ENCODE measurements at regions not wholly inside any gene's neighbourhood (a gene's known extent, or its start where the extent isn't known, plus 50 kb on each side); places are given as distances from the start of the nearest gene placed in this dataset.
A peak's percentile ranks its signal among the peaks of the same experiment; 100 is the strongest.
"Not testable (repeated sequence)": the region's sequence is repeated elsewhere in the genome, so short reads cannot be mapped to it uniquely, and the experiment has no call there.

DNA sequence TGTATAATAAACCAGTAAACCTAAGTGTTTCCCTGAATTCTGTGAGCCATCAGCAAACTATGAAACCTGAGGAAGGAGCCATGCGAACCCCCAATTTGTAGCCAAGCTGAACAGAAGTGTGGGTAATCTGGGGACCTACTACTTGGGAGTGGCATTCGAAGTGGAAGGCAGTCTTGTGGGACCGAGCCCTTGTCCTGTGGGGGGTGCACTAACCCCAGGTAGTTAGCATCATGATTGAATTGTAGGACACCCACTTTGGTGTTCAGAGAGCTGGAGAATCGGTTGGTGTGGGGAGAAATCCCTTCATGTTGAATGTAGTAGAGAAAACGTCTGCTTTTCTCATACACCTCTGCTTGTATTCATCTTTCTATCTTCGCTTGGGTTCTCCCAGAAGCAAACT lies 79.7 kb upstream of the CPHXL start:
- 74% methylated on average over 6 of the region's 6 CpGs for WGBS
- Histone ChIP-seq H3K27ac (ENCODE audit: low read length) (no peak overlapping the region), H3K9me3 (ENCODE audit: control insufficient read depth, low read length) (no peaks in the 10 kb centered on the region), H3K4me1 (ENCODE audit: control insufficient read depth, insufficient read depth, low read length) (no peaks in the 10 kb centered on the region), H3K4me3 (ENCODE audit: low read length) (no peak overlapping the region), H3K27me3 (ENCODE audit: control insufficient read depth, insufficient read depth) (no peaks in the 10 kb centered on the region)
- ATAC-seq = no peak
- intact Hi-C loops (cut with DNase I) = no loop called here
- no peak for DNase-seq

DNA sequence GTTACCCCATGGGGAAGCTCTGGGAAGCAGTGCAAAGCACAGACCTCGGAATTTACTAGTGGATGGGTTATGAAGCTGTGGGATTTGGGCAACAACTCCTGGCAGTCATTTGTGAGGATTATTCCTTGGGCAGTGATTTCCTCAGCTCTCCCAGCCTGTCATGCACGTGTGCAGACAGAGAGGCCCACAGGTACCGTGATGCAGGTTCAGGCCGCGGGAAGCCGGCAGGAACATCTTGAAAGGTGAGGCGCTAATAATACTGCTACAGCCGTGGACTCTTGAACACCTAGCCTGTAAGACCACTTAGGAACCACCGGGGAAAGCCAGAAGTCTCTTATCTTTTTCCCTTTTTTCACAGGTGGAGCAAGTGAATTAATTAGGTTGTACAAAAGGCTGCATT lies 80.2 kb upstream of the CPHXL start:
- H3K27ac ChIP-seq (ENCODE audit: low read length) = no peak overlapping the region
- H3K9me3 ChIP-seq (ENCODE audit: control insufficient read depth, low read length) = no peaks in the 10 kb centered on the region
- H3K4me3 ChIP-seq (ENCODE audit: low read length) = no peak overlapping the region
- intact Hi-C loops (cut with DNase I) = no loop called here
- WGBS = 81% methylated on average over 9 of the region's 9 CpGs
- ATAC-seq = no peak
- no peaks in the 10 kb centered on the region for H3K27me3 ChIP-seq (ENCODE audit: control insufficient read depth, insufficient read depth)
- H3K4me1 ChIP-seq (ENCODE audit: control insufficient read depth, insufficient read depth, low read length) = no peaks in the 10 kb centered on the region
- DNase-seq = no peak

DNA sequence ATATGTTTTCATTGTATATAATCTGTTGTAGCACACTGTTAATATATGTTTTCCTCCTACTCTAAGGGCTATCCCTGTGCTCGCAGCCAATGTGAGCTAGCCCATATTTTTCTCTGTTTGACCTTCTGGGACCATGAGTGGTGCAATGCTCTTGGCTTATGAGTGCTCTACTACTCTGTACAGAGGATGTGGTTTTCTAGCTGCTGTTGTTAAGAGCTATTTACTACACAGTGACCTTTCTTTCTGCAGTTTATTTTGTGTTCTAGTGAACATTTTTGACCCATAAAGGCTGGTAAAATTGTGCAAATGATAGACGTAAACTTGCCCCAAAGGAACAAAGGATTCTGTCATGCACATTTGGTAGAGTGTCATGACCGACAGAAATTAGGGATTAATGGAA lies 84.1 kb upstream of the CPHXL start:
- Histone ChIP-seq H3K4me1 (ENCODE audit: control insufficient read depth, insufficient read depth, low read length) (no peaks in the 10 kb centered on the region), H3K27me3 (ENCODE audit: control insufficient read depth, insufficient read depth) (no peaks in the 10 kb centered on the region), H3K9me3 (ENCODE audit: control insufficient read depth, low read length) (no peaks in the 10 kb centered on the region), H3K4me3 (ENCODE audit: low read length) (no peak overlapping the region), H3K27ac (ENCODE audit: low read length) (no peak overlapping the region)
- 73% methylated on average over 3 of the region's 3 CpGs for WGBS
- DNase-seq = no peak
- intact Hi-C loops (cut with DNase I) = no loop called here
- ATAC-seq = peak in 1 of 2 donors; percentile 68

DNA sequence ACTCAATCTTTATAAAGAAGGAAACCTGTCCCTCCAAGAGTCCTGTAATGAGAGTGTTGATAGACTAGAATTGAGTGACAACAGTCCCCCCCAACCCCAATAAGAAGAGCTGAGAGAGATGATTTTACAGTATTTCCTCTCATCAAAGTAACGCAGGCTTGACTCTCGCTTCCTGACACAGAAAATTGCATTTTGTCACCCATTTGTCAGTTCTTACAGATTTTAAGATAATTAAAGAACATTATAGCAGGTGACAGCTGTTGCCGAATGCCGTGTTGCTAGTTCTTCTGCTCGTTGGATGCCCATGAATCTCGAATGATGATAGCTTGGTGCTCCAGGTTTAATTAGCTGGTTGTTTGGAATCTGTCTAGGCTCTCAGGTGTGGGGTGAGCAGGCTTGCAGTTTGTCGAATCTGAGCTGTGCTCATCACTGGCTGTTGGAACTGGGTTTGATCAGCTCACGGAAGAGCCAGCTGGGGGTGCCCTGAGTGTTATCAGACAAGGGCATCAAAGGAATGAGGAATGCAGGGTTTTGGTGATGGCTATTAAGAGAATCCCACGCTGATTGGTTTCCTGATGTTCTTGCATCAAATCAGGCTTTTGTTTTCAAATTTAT lies 84.8 kb upstream of the CPHXL start:
- H3K4me3 ChIP-seq (ENCODE audit: low read length) = no peak overlapping the region
- DNase-seq = no peak
- ATAC-seq = no peak
- 68% methylated on average over 9 of the region's 9 CpGs for whole genome bisulfite sequencing
- H3K27ac ChIP-seq (ENCODE audit: low read length) = no peak overlapping the region
- H3K9me3 ChIP-seq (ENCODE audit: control insufficient read depth, low read length) = no peaks in the 10 kb centered on the region
- intact Hi-C loops (cut with DNase I) = no loop called here
- no peaks in the 10 kb centered on the region for H3K27me3 ChIP-seq (ENCODE audit: control insufficient read depth, insufficient read depth)
- H3K4me1 ChIP-seq (ENCODE audit: control insufficient read depth, insufficient read depth, low read length) = no peaks in the 10 kb centered on the region

DNA sequence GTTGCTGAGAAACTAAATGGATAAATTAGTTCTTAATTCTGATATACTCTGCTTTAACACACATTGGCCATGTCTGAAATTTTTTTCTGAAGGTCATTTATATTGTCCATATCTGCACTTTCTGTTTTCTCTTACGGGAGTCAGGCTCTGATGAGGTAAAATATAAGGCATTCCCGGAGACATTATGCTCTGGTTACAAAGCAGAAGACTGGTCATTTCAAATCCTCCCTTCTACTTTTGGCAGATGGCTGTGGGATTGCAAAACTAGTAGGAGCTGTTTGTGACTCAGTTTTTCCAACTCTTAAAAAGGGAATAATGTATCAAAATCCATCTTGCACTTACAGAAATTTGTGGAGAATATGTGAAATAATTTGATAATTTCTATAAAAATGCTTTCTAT lies 92.2 kb upstream of the CPHXL start:
- no peak overlapping the region for H3K27ac ChIP-seq (ENCODE audit: low read length)
- no peak overlapping the region for H3K4me3 ChIP-seq (ENCODE audit: low read length)
- DNase-seq (no peak), ATAC-seq (no peak)
- no peaks in the 10 kb centered on the region for H3K4me1 ChIP-seq (ENCODE audit: control insufficient read depth, insufficient read depth, low read length)
- 61% methylated on average over 2 of the region's 2 CpGs for WGBS
- no peaks in the 10 kb centered on the region for H3K27me3 ChIP-seq (ENCODE audit: control insufficient read depth, insufficient read depth)
- H3K9me3 ChIP-seq (ENCODE audit: control insufficient read depth, low read length) = no peaks in the 10 kb centered on the region
- intact Hi-C loops (cut with DNase I) = no loop called here

DNA sequence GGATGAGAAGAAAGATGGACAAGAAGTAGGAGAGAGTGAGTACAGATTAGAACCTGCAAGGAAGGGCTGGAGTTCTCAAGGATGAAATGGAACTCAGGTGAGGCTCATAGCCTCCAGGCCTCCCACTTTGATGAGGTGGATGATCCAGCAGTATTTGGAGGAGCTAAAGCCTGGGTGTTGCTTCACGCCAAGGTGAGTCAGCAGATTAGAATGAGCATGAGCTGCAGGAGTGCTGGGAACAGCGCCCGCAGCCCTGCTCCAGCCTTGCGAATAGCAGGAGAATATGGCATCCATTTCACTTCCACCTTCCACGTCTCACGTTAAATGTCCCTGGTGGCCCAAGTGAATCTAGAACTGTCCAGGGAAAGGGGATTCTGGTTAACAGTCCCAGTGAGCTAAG lies 94.4 kb upstream of the CPHXL start:
- no peaks in the 10 kb centered on the region for H3K9me3 ChIP-seq (ENCODE audit: control insufficient read depth, low read length)
- no peak for DNase-seq
- H3K4me1 ChIP-seq (ENCODE audit: control insufficient read depth, insufficient read depth, low read length) = no peaks in the 10 kb centered on the region
- WGBS = 87% methylated on average over 6 of the region's 6 CpGs
- intact Hi-C loops (cut with DNase I) = no loop called here
- no peak overlapping the region for H3K27ac ChIP-seq (ENCODE audit: low read length)
- no peaks in the 10 kb centered on the region for H3K27me3 ChIP-seq (ENCODE audit: control insufficient read depth, insufficient read depth)
- H3K4me3 ChIP-seq (ENCODE audit: low read length) = no peak overlapping the region
- ATAC-seq = no peak

DNA sequence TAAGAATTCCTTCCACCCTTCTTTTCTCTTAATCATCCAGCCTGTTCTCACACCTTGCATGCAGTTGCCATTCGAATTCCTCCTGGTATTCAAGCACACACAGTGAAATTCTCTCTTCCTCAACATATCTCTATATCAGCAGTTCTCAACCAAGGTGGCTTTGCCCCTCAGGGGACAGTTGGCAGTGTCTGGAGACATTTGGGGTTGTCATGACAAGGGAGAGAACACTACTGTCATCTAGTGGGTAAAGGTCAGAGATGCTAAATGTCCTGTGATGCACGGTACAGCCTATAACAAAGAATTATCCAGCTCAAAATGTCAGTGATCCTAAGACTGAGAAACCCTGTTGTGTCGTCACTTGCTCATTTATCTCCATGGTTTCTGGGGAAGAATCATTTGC lies 94.8 kb upstream of the CPHXL start:
- WGBS = 67% methylated on average over 3 of the region's 3 CpGs
- no peak overlapping the region for H3K4me3 ChIP-seq (ENCODE audit: low read length)
- no peaks in the 10 kb centered on the region for H3K27me3 ChIP-seq (ENCODE audit: control insufficient read depth, insufficient read depth)
- DNase-seq = no peak
- intact Hi-C loops (cut with DNase I) = no loop called here
- ATAC-seq = no peak
- no peak overlapping the region for H3K27ac ChIP-seq (ENCODE audit: low read length)
- H3K4me1 ChIP-seq (ENCODE audit: control insufficient read depth, insufficient read depth, low read length) = no peaks in the 10 kb centered on the region
- no peaks in the 10 kb centered on the region for H3K9me3 ChIP-seq (ENCODE audit: control insufficient read depth, low read length)

DNA sequence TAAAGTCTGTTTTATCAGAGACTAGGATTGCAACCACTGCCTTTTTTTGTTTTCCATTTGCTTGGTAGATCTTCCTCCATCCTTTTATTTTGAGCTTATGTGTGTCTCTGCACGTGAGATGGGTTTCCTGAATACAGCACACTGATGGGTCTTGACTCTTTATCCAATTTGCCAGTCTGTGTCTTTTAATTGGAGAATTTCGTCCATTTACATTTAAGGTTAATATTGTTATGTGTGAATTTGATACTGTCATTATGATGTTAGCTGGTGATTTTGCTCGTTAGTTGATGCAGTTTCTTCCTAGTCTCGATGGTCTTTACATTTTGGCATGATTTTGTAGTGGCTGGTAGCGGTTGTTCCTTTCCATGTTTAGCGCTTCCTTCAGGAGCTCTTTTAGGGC lies 99.5 kb upstream of the CPHXL start:
- DNase-seq; H3K27me3 ChIP-seq (ENCODE audit: control insufficient read depth, insufficient read depth); H3K9me3 ChIP-seq (ENCODE audit: control insufficient read depth, low read length); intact Hi-C loops (cut with DNase I); H3K4me1 ChIP-seq (ENCODE audit: control insufficient read depth, insufficient read depth, low read length); H3K4me3 ChIP-seq (ENCODE audit: low read length); ATAC-seq; H3K27ac ChIP-seq (ENCODE audit: low read length): not testable (repeated sequence)
- 80% methylated on average over 6 of the region's 6 CpGs for WGBS

DNA sequence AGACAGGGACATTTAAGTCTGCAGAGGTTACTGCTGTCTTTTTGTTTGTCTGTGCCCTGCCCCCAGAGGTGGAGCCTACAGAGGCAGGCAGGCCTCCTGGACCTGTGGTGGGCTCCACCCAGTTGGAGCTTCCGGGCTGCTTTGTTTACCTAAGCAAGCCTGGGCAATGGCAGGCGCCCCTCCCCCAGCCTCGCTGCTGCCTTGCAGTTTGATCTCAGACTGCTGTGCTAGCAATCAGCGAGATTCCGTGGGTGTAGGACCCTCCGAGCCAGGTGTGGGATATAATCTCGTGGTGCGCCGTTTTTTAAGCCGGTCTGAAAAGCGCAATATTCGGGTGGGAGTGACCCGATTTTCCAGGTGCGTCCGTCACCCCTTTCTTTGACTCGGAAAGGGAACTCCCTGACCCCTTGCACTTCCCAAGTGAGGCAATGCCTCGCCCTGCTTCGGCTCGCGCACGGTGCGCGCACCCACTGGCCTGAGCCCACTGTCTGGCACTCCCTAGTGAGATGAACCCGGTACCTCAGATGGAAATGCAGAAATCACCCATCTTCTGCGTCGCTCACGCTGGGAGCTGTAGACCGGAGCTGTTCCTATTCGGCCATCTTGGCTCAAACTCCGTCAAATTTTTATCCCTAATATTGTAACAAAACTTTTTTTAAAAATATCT lies 101.2 kb upstream of the CPHXL start:
- ATAC-seq; H3K4me1 ChIP-seq (ENCODE audit: control insufficient read depth, insufficient read depth, low read length); H3K27me3 ChIP-seq (ENCODE audit: control insufficient read depth, insufficient read depth); intact Hi-C loops (cut with DNase I); H3K4me3 ChIP-seq (ENCODE audit: low read length); H3K9me3 ChIP-seq (ENCODE audit: control insufficient read depth, low read length); H3K27ac ChIP-seq (ENCODE audit: low read length); DNase-seq: not testable (repeated sequence)
- WGBS = 93% methylated on average over 19 of the region's 30 CpGs

DNA sequence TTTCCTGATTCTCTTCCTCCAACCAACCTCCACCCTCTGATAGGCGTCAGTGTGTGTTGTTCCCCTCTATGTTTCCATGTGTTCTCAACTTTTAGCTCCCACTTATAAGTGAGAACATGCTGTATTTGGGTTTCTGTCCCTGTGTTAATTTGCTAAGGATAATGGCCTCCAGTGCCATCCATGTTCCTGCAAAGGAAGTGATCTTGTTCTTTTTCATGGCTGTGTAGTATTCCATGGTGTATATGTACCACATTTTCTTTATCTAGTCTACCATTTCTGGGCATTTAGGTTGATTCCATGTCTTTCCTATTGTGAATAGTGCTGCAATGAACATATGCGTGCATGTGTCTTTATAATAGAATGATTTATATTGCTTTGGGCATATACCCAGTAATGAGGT lies 107.1 kb upstream of the CPHXL start:
- DNase-seq; H3K4me3 ChIP-seq (ENCODE audit: low read length); H3K4me1 ChIP-seq (ENCODE audit: control insufficient read depth, insufficient read depth, low read length); ATAC-seq; H3K9me3 ChIP-seq (ENCODE audit: control insufficient read depth, low read length); H3K27ac ChIP-seq (ENCODE audit: low read length); intact Hi-C loops (cut with DNase I); H3K27me3 ChIP-seq (ENCODE audit: control insufficient read depth, insufficient read depth): not testable (repeated sequence)
- 95% methylated on average over 2 of the region's 2 CpGs for WGBS

DNA sequence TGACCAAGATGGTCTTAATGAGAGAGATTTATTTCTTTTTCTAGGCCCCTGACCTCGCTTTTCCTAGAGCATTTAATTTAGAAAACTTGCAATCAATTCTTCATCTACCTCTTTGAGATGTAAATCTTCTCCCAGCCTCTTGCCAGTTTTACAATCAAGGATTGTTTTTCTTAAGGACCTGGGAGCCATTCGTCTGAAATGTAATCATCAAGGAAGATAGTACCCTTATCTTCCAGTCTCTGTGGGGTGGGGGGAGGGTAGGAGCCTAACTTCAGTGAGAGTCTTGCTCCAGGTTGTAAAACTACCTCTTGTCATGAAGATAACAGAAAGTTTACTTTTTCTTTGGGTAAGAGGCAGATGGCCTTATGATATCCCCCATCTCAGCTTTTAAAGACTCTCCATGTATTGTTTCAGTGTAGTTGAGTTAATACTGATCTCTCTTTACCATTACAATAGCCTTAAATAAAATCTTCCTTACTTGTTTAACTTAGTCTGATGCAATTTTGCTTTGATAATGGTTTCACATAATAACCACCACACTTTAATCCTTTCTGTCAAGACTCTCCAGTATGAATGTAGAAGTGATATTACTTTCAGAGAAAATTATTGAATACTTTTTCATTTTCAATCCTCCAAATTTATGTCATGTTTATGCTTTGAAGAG lies 110.2 kb upstream of the CPHXL start:
- Histone ChIP-seq H3K27ac (ENCODE audit: low read length) (no peak overlapping the region), H3K9me3 (ENCODE audit: control insufficient read depth, low read length) (no peaks in the 10 kb centered on the region), H3K4me3 (ENCODE audit: low read length) (no peak overlapping the region), H3K27me3 (ENCODE audit: control insufficient read depth, insufficient read depth) (no peaks in the 10 kb centered on the region), H3K4me1 (ENCODE audit: control insufficient read depth, insufficient read depth, low read length) (no peaks in the 10 kb centered on the region)
- intact Hi-C loops (cut with DNase I) = no loop called here
- DNase-seq (no peak), ATAC-seq (no peak)
- WGBS = 18% methylated on average over 2 of the region's 2 CpGs

Data from right cardiac atrium (tissue), 5 donors.